ENCODE measurements at regions not wholly inside any gene's neighbourhood (a gene's known extent, or its start where the extent isn't known, plus 50 kb on each side); places are given as distances from the start of the nearest gene placed in this dataset.

GRCh38 chr1:165053351-165053750 is 303.2 kb downstream of the LMX1A start:
- no peak for ATAC-seq
- Histone ChIP-seq H3K27ac (ENCODE audit: low read depth, low read length) (no peak overlapping the region), H3K9me3 (ENCODE audit: control insufficient read depth in 2 of 3, low read length in 3 of 3) (no peaks in the 10 kb centered on the region), H3K36me3 (ENCODE audit: control insufficient read depth in 2 of 3, insufficient read depth in 3 of 3, low read length in 3 of 3) (no peaks in the 10 kb centered on the region), H3K4me3 (ENCODE audit: low read length) (no peak overlapping the region), H3K27me3 (ENCODE audit: control insufficient read depth in 2 of 2, insufficient read depth in 2 of 2, low read length in 2 of 2) (no peaks in the 10 kb centered on the region), H3K4me1 (ENCODE audit: control insufficient read depth in 2 of 2, insufficient read depth in 2 of 2, low read length in 2 of 2) (no peaks in the 10 kb centered on the region)
- intact Hi-C loops (cut with micrococcal nuclease): no loop called here
- Mint-ChIP-seq H3K27me3 (peaks cover 9 to 30% (median 26%) of the 10 kb centered on the region in 5 donors), H3K4me3 (no peak overlapping the region), H3K4me1 (no peaks in the 10 kb centered on the region), H3K27ac (no peak overlapping the region), H3K36me3 (no peaks in the 10 kb centered on the region), H3K9me3 (peaks cover 0 to 13% (median 0%) of the 10 kb centered on the region in 11 donors)
- ChIA-PET CTCF (no interaction called here), POLR2A (no interaction called here)
- DNase-seq: no peak

- Histone ChIP-seq H3K27ac (ENCODE audit: low read depth, low read length) (no peak overlapping the region), H3K9me3 (ENCODE audit: control insufficient read depth in 2 of 3, low read length in 3 of 3) (no peaks in the 10 kb centered on the region), H3K36me3 (ENCODE audit: control insufficient read depth in 2 of 3, insufficient read depth in 3 of 3, low read length in 3 of 3) (no peaks in the 10 kb centered on the region), H3K27me3 (ENCODE audit: control insufficient read depth in 2 of 2, insufficient read depth in 2 of 2, low read length in 2 of 2) (no peaks in the 10 kb centered on the region), H3K4me1 (ENCODE audit: control insufficient read depth in 2 of 2, insufficient read depth in 2 of 2, low read length in 2 of 2) (no peaks in the 10 kb centered on the region), H3K4me3 (ENCODE audit: low read length) (no peak overlapping the region)
- Mint-ChIP-seq H3K4me1 (no peaks in the 10 kb centered on the region), H3K4me3 (no peak overlapping the region), H3K27ac (no peak overlapping the region), H3K9me3 (peaks cover 0 to 11% (median 0%) of the 10 kb centered on the region in 11 donors), H3K36me3 (no peaks in the 10 kb centered on the region), H3K27me3 (peaks cover 9 to 31% (median 27%) of the 10 kb centered on the region in 5 donors)
- intact Hi-C loops (cut with micrococcal nuclease): no loop called here
- no peak for DNase-seq
- no peak for ATAC-seq
- ChIA-PET POLR2A (no interaction called here), CTCF (interaction anchor here (0.7 kb wide), 1 partner anchor 41 kb away, joined by 3 read pairs; no protein-coding TSS in a partner anchor)
Measured at GRCh38 chr1:165052936-165053335, 303.6 kb downstream of the LMX1A start.

GRCh38 chr1:165052431-165052830 is 304.1 kb downstream of the LMX1A start:
- Histone ChIP-seq H3K27me3 (ENCODE audit: control insufficient read depth in 2 of 2, insufficient read depth in 2 of 2, low read length in 2 of 2) (no peaks in the 10 kb centered on the region), H3K4me3 (ENCODE audit: low read length) (no peak overlapping the region), H3K9me3 (ENCODE audit: control insufficient read depth in 2 of 3, low read length in 3 of 3) (no peaks in the 10 kb centered on the region), H3K4me1 (ENCODE audit: control insufficient read depth in 2 of 2, insufficient read depth in 2 of 2, low read length in 2 of 2) (no peaks in the 10 kb centered on the region), H3K36me3 (ENCODE audit: control insufficient read depth in 2 of 3, insufficient read depth in 3 of 3, low read length in 3 of 3) (no peaks in the 10 kb centered on the region), H3K27ac (ENCODE audit: low read depth, low read length) (no peak overlapping the region)
- Mint-ChIP-seq H3K4me1 (no peaks in the 10 kb centered on the region), H3K4me3 (no peak overlapping the region), H3K36me3 (no peaks in the 10 kb centered on the region), H3K27me3 (peaks cover 9 to 35% (median 27%) of the 10 kb centered on the region in 5 donors), H3K27ac (no peak overlapping the region), H3K9me3 (peaks cover 0 to 11% (median 0%) of the 10 kb centered on the region in 11 donors)
- POLR2A ChIA-PET: no interaction called here
- no peak for ATAC-seq
- intact Hi-C loops (cut with micrococcal nuclease): no loop called here
- DNase-seq: no peak
- CTCF ChIA-PET: interaction anchor here (0.7 kb wide), 1 partner anchor 41 kb away, joined by 3 read pairs; no protein-coding TSS in a partner anchor

GRCh38 chr1:165050246-165050645 is 306.3 kb downstream of the LMX1A start:
- Histone ChIP-seq H3K4me3 (ENCODE audit: low read length) (no peak overlapping the region), H3K9me3 (ENCODE audit: control insufficient read depth in 2 of 3, low read length in 3 of 3) (no peaks in the 10 kb centered on the region), H3K4me1 (ENCODE audit: control insufficient read depth in 2 of 2, insufficient read depth in 2 of 2, low read length in 2 of 2) (no peaks in the 10 kb centered on the region), H3K27me3 (ENCODE audit: control insufficient read depth in 2 of 2, insufficient read depth in 2 of 2, low read length in 2 of 2) (no peaks in the 10 kb centered on the region), H3K27ac (ENCODE audit: low read depth, low read length) (no peak overlapping the region), H3K36me3 (ENCODE audit: control insufficient read depth in 2 of 3, insufficient read depth in 3 of 3, low read length in 3 of 3) (no peaks in the 10 kb centered on the region)
- CTCF ChIA-PET: no interaction called here
- DNase-seq: no peak
- peaks cover 0 to 6% (median 0%) of the 10 kb centered on the region in 11 donors for H3K9me3 Mint-ChIP-seq
- no peaks in the 10 kb centered on the region for H3K36me3 Mint-ChIP-seq
- H3K27me3 Mint-ChIP-seq: peaks cover 2 to 30% (median 16%) of the 10 kb centered on the region in 5 donors
- no peaks in the 10 kb centered on the region for H3K4me1 Mint-ChIP-seq
- intact Hi-C loops (cut with micrococcal nuclease): no loop called here
- no peak for ATAC-seq
- H3K27ac Mint-ChIP-seq: no peak overlapping the region
- no peak overlapping the region for H3K4me3 Mint-ChIP-seq
- POLR2A ChIA-PET: no interaction called here

- no peak overlapping the region for H3K27ac Mint-ChIP-seq
Measured at GRCh38 chr1:165047994-165048393, 308.5 kb downstream of the LMX1A start.

GRCh38 chr1:165045902-165046301 is 310.6 kb downstream of the LMX1A start:
- H3K4me1 Mint-ChIP-seq: no peaks in the 10 kb centered on the region

More at GRCh38 chr1:165047994-165048393, 308.5 kb downstream of the LMX1A start:
- Histone ChIP-seq H3K36me3 (ENCODE audit: control insufficient read depth in 2 of 3, insufficient read depth in 3 of 3, low read length in 3 of 3) (no peaks in the 10 kb centered on the region), H3K4me1 (ENCODE audit: control insufficient read depth in 2 of 2, insufficient read depth in 2 of 2, low read length in 2 of 2) (no peaks in the 10 kb centered on the region), H3K4me3 (ENCODE audit: low read length) (no peak overlapping the region), H3K27me3 (ENCODE audit: control insufficient read depth in 2 of 2, insufficient read depth in 2 of 2, low read length in 2 of 2) (no peaks in the 10 kb centered on the region), H3K27ac (ENCODE audit: low read depth, low read length) (no peak overlapping the region), H3K9me3 (ENCODE audit: control insufficient read depth in 2 of 3, low read length in 3 of 3) (no peaks in the 10 kb centered on the region)
- ChIA-PET CTCF (no interaction called here), POLR2A (no interaction called here)
- Mint-ChIP-seq H3K9me3 (peaks cover 0 to 6% (median 0%) of the 10 kb centered on the region in 11 donors), H3K36me3 (no peaks in the 10 kb centered on the region), H3K4me1 (no peaks in the 10 kb centered on the region), H3K27me3 (peaks cover 0 to 26% (median 16%) of the 10 kb centered on the region in 5 donors), H3K4me3 (no peak overlapping the region)
- intact Hi-C loops (cut with micrococcal nuclease): no loop called here
- ATAC-seq (no peak), DNase-seq (no peak)

GRCh38 chr1:165040641-165041040 is 315.9 kb downstream of the LMX1A start:
- H3K27me3 ChIP-seq (ENCODE audit: control insufficient read depth in 2 of 2, insufficient read depth in 2 of 2, low read length in 2 of 2): no peaks in the 10 kb centered on the region
- no peaks in the 10 kb centered on the region for H3K4me1 Mint-ChIP-seq
- no peak overlapping the region for H3K27ac Mint-ChIP-seq
- intact Hi-C loops (cut with micrococcal nuclease): no loop called here
- no peaks in the 10 kb centered on the region for H3K4me1 ChIP-seq (ENCODE audit: control insufficient read depth in 2 of 2, insufficient read depth in 2 of 2, low read length in 2 of 2)
- H3K9me3 ChIP-seq (ENCODE audit: control insufficient read depth in 2 of 3, low read length in 3 of 3): no peaks in the 10 kb centered on the region
- no peak for ATAC-seq
- peaks cover 0 to 8% (median 0%) of the 10 kb centered on the region in 11 donors for H3K9me3 Mint-ChIP-seq
- H3K4me3 ChIP-seq (ENCODE audit: low read length): no peak overlapping the region
- POLR2A ChIA-PET: no interaction called here
- CTCF ChIA-PET: no interaction called here
- peaks cover 0 to 4% (median 0%) of the 10 kb centered on the region in 5 donors for H3K36me3 Mint-ChIP-seq
- no peak overlapping the region for H3K27ac ChIP-seq (ENCODE audit: low read depth, low read length)
- DNase-seq: no peak
- H3K4me3 Mint-ChIP-seq: no peak overlapping the region
- H3K36me3 ChIP-seq (ENCODE audit: control insufficient read depth in 2 of 3, insufficient read depth in 3 of 3, low read length in 3 of 3): no peaks in the 10 kb centered on the region
- H3K27me3 Mint-ChIP-seq: peaks cover 0 to 6% (median 0%) of the 10 kb centered on the region in 5 donors

More at GRCh38 chr1:165045902-165046301, 310.6 kb downstream of the LMX1A start:
- no peak overlapping the region for H3K4me3 Mint-ChIP-seq
- ChIA-PET POLR2A (no interaction called here), CTCF (no interaction called here)
- H3K4me3 ChIP-seq (ENCODE audit: low read length): no peak overlapping the region
- DNase-seq (no peak), ATAC-seq (no peak)
- no peaks in the 10 kb centered on the region for H3K4me1 ChIP-seq (ENCODE audit: control insufficient read depth in 2 of 2, insufficient read depth in 2 of 2, low read length in 2 of 2)
- H3K27ac ChIP-seq (ENCODE audit: low read depth, low read length): no peak overlapping the region
- H3K27me3 ChIP-seq (ENCODE audit: control insufficient read depth in 2 of 2, insufficient read depth in 2 of 2, low read length in 2 of 2): no peaks in the 10 kb centered on the region
- peaks cover 0 to 26% (median 16%) of the 10 kb centered on the region in 5 donors for H3K27me3 Mint-ChIP-seq
- no peaks in the 10 kb centered on the region for H3K36me3 ChIP-seq (ENCODE audit: control insufficient read depth in 2 of 3, insufficient read depth in 3 of 3, low read length in 3 of 3)
- H3K9me3 ChIP-seq (ENCODE audit: control insufficient read depth in 2 of 3, low read length in 3 of 3): no peaks in the 10 kb centered on the region
- peaks cover 0 to 6% (median 0%) of the 10 kb centered on the region in 11 donors for H3K9me3 Mint-ChIP-seq
- intact Hi-C loops (cut with micrococcal nuclease): no loop called here
- H3K36me3 Mint-ChIP-seq: no peaks in the 10 kb centered on the region
- no peak overlapping the region for H3K27ac Mint-ChIP-seq

Measured in naive thymus-derived CD4-positive, alpha-beta T cell (primary cell).